IMR-90 (cell line): ENCODE measurements at regions not wholly inside any gene's neighbourhood (a gene's known extent, or its start where the extent isn't known, plus 50 kb on each side); places are given as distances from the start of the nearest gene placed in this dataset.

Experiments used
- ATAC-seq: fragments of 200-7000 bp; cut with Tn5 transposase; 2 replicates; pipeline ENCODE4 v1.9.1; 2020; ENCODE audit warnings: low read depth, mild to moderate bottlenecking, moderate library complexity
- BruUV-seq: library from RNA; stranded (reverse); fragments of 400-500 nt; replicated peaks from 2 replicates; lab custom pipeline; 2021; lab: Mats Ljungman, UMichigan
- CTCF ChIA-PET: fragments of 300-600 bp; formaldehyde crosslinking; extraction: SDS; loops from one replicate; lab custom pipeline; 2021; ENCODE audit warnings: antibody characterized with exemption; lab: Yijun Ruan, JAX
- POLR2A ChIA-PET: fragments of 300-600 bp; sonication (Branson Sonifier 250); formaldehyde crosslinking; loops from one replicate; lab custom pipeline; 2022; ENCODE audit warnings: antibody characterized with exemption; ENCODE audit not compliant: unreplicated experiment; lab: Charles Lee
- DNase-seq: peaks from one replicate; pipeline ENCODE4 v3.0.0; 2013
- H2AFZ ChIP-seq: replicated peaks from 2 replicates; pipeline ENCODE3; 2013; ENCODE audit warnings: low read length, mild to moderate bottlenecking; ENCODE audit not compliant: poor library complexity
- H2AK5ac ChIP-seq: 2 replicates; pipeline ENCODE4 v1.6.1; 2013; ENCODE audit warnings: low read depth, low read length, inconsistent platforms
- H2AK9ac ChIP-seq: replicated peaks from 2 replicates; pipeline ENCODE3; 2013; ENCODE audit warnings: mild to moderate bottlenecking, low read depth, low read length, moderate library complexity; ENCODE audit not compliant: poor library complexity
- H2BK120ac ChIP-seq: 2 replicates; pipeline ENCODE4 v1.6.1; 2013; ENCODE audit warnings: low read depth, low read length, inconsistent platforms
- H2BK15ac ChIP-seq: 3 replicates; pipeline ENCODE4 v1.6.1; 2013; ENCODE audit warnings: low read depth, low read length, inconsistent platforms
- H2BK20ac ChIP-seq: 2 replicates; pipeline ENCODE4 v1.6.1; 2013; ENCODE audit warnings: low read depth, mild to moderate bottlenecking, inconsistent platforms, low read length, moderate library complexity
- H2BK5ac ChIP-seq: 2 replicates; pipeline ENCODE4 v1.6.1; 2013; ENCODE audit warnings: mild to moderate bottlenecking, low read depth, low read length, inconsistent platforms; ENCODE audit not compliant: poor library complexity, severe bottlenecking
- H3K14ac ChIP-seq: replicated peaks from 2 replicates; pipeline ENCODE4 v1.6.1; 2013; ENCODE audit warnings: low read depth, low read length, inconsistent platforms
- H3K18ac ChIP-seq: 2 replicates; pipeline ENCODE4 v1.6.1; 2013; ENCODE audit warnings: low read depth, low read length, control low read depth
- H3K23ac ChIP-seq: 2 replicates; pipeline ENCODE4 v1.6.1; 2013; ENCODE audit warnings: low read depth, low read length, inconsistent platforms
- H3K27ac ChIP-seq: 2 replicates; pipeline ENCODE4 v1.5.1; 2013; ENCODE audit warnings: mild to moderate bottlenecking, control low read depth, low read length; ENCODE audit not compliant: insufficient read depth
- H3K27me3 ChIP-seq: 2 replicates; pipeline ENCODE4 v1.6.1; 2013; ENCODE audit warnings: low read length; ENCODE audit not compliant: control insufficient read depth, insufficient read depth
- H3K36me3 ChIP-seq: 2 replicates; pipeline ENCODE4 v1.6.1; 2013; ENCODE audit warnings: low read length, mixed read lengths; ENCODE audit not compliant: control insufficient read depth, insufficient read depth
- H3K4ac ChIP-seq: 2 replicates; pipeline ENCODE4 v1.6.1; 2013; ENCODE audit warnings: low read depth, low read length, inconsistent platforms
- H3K4me1 ChIP-seq: 2 replicates; pipeline ENCODE4 v1.6.1; 2013; ENCODE audit warnings: low read length, mixed read lengths; ENCODE audit not compliant: control insufficient read depth, insufficient read depth
- H3K4me2 ChIP-seq: 2 replicates; pipeline ENCODE4 v1.6.1; 2013; ENCODE audit warnings: low read depth, mild to moderate bottlenecking, control low read depth, low read length, moderate library complexity
- H3K4me3 ChIP-seq: 2 replicates; pipeline ENCODE4 v1.5.1; 2013; ENCODE audit warnings: low read depth, mild to moderate bottlenecking, control low read depth, low read length, moderate library complexity; ENCODE audit not compliant: insufficient read depth
- H3K56ac ChIP-seq: 2 replicates; pipeline ENCODE4 v1.6.1; 2013; ENCODE audit warnings: low read length, inconsistent platforms; ENCODE audit not compliant: insufficient read depth; ENCODE audit errors: extremely low read depth
- H3K79me1 ChIP-seq, 2 experiments: 2 replicates each; pipeline ENCODE4 v1.6.1; 2013; ENCODE audit warnings: low read length in 2 of 2, inconsistent platforms in 1 of 2, low read depth in 1 of 2
- H3K9ac ChIP-seq: 2 replicates; pipeline ENCODE4 v1.6.1; 2013; ENCODE audit warnings: low read depth, low read length, control low read depth
- H3K9me1 ChIP-seq: 2 replicates; pipeline ENCODE4 v1.6.1; 2013; ENCODE audit warnings: low read length, inconsistent platforms; ENCODE audit not compliant: insufficient read depth
- H3K9me3 ChIP-seq: 2 replicates; pipeline ENCODE4 v1.6.1; 2013; ENCODE audit warnings: low read length; ENCODE audit not compliant: control insufficient read depth, insufficient read depth
- H4K20me1 ChIP-seq: 2 replicates; pipeline ENCODE4 v1.6.1; 2013; ENCODE audit warnings: low read length, inconsistent platforms; ENCODE audit not compliant: insufficient read depth
- H4K5ac ChIP-seq: 2 replicates; pipeline ENCODE4 v1.6.1; 2013; ENCODE audit warnings: mild to moderate bottlenecking, low read depth, low read length, control low read depth
- H4K8ac ChIP-seq, 2 experiments: 2 replicates each; pipeline ENCODE4 v1.6.1; 2013; ENCODE audit warnings: low read depth in 2 of 2, low read length in 2 of 2, control low read depth in 1 of 2, inconsistent platforms in 1 of 2
- H4K91ac ChIP-seq: 2 replicates; pipeline ENCODE4 v1.6.1; 2013; ENCODE audit warnings: low read depth, low read length, inconsistent platforms; ENCODE audit not compliant: insufficient read depth
- BHLHE40 ChIP-seq: fragments of 150-350 bp; IDR thresholded peaks from 2 replicates; pipeline ENCODE4 v1.6.1; 2016; ENCODE audit warnings: mild to moderate bottlenecking, low read depth, low read length
- CHD1 ChIP-seq: IDR thresholded peaks from 2 replicates; pipeline ENCODE4 v1.6.1; 2012; ENCODE audit warnings: low read depth, low read length, improper control_type of control experiment
- CTCF ChIP-seq: conservative IDR thresholded peaks from 2 replicates; pipeline ENCODE4 v1.5.1; 2012; ENCODE audit warnings: mild to moderate bottlenecking, low read depth, low read length, improper control_type of control experiment
- FOS ChIP-seq: fragments of 150-350 bp; IDR thresholded peaks from 2 replicates; pipeline ENCODE4 v1.6.1; 2016; ENCODE audit warnings: low read depth, low read length
- MAFK ChIP-seq: IDR thresholded peaks from 2 replicates; pipeline ENCODE4 v1.6.1; 2012; ENCODE audit warnings: low read depth, low read length, improper control_type of control experiment
- MAZ ChIP-seq: IDR thresholded peaks from 2 replicates; pipeline ENCODE4 v1.6.1; 2012; ENCODE audit warnings: low read depth, mild to moderate bottlenecking, low read length, improper control_type of control experiment, moderate library complexity, borderline replicate concordance
- MXI1 ChIP-seq: IDR thresholded peaks from 2 replicates; pipeline ENCODE4 v1.6.1; 2012; ENCODE audit warnings: low read depth, mild to moderate bottlenecking, low read length, moderate library complexity, borderline replicate concordance
- NFE2L2 ChIP-seq: fragments of 150-350 bp; IDR thresholded peaks from 2 replicates; pipeline ENCODE4 v1.6.1; 2016; ENCODE audit warnings: low read depth, mild to moderate bottlenecking, low read length
- POLR2A ChIP-seq: IDR thresholded peaks from 2 replicates; pipeline ENCODE4 v1.6.1; 2012; ENCODE audit warnings: mild to moderate bottlenecking, low read depth, low read length
- RAD21 ChIP-seq: IDR thresholded peaks from 2 replicates; pipeline ENCODE4 v1.6.1; 2012; ENCODE audit warnings: low read length, improper control_type of control experiment
- RCOR1 ChIP-seq: IDR thresholded peaks from 2 replicates; pipeline ENCODE4 v1.6.1; 2012; ENCODE audit warnings: mild to moderate bottlenecking, low read length, improper control_type of control experiment; ENCODE audit not compliant: insufficient replicate concordance
- RFX5 ChIP-seq: IDR thresholded peaks from 2 replicates; pipeline ENCODE4 v1.8.0; 2012; ENCODE audit warnings: low read depth, mild to moderate bottlenecking, low read length, moderate library complexity
- SMC3 ChIP-seq: fragments of 150-350 bp; IDR thresholded peaks from 2 replicates; pipeline ENCODE4 v1.6.1; 2016; ENCODE audit warnings: low read depth, mild to moderate bottlenecking, antibody characterized with exemption, low read length, moderate library complexity
- WGBS, 2 experiments: methylation state at CpG; one replicate each; pipeline versions ENCODE4 v1.1.5 to v1.1.7; 2013; ENCODE audit warnings: missing lambda C conversion rate in 2 of 2; ENCODE audit not compliant: insufficient read length in 1 of 2; ENCODE audit errors: extremely low coverage in 2 of 2; 5-methylcytosine and 5-hydroxymethylcytosine counted together
- dilution Hi-C: fragments of 300-500 bp; cut with HindIII; formaldehyde crosslinking; loops from one replicate; pipeline ENCODE4 v1.14.3; 2018; ENCODE audit warnings: low sequenced_read_pairs; ENCODE audit not compliant: unreplicated experiment
- in situ Hi-C: fragments of 300-500 bp; cut with MboI; formaldehyde crosslinking; loops from 3 replicates; pipeline ENCODE4 v1.14.3; 2019; ENCODE audit warnings: low sequenced_read_pairs, inconsistent platforms, mixed read lengths
- intact Hi-C: fragments of 100-400 bp; cut with micrococcal nuclease; formaldehyde crosslinking; loops from 2 replicates; pipeline ENCODE4 v1.10.0; 2022

- ChIA-PET POLR2A (no interaction called here), CTCF (no interaction called here)
- H2BK20ac ChIP-seq: no peak overlapping the region
- H2BK5ac ChIP-seq: no peak overlapping the region
- H3K9ac ChIP-seq: no peak overlapping the region
- no CpG with 5 or more reads among the region's 13 CpGs for WGBS, 2 experiments
- H3K27ac ChIP-seq: no peak overlapping the region
- TF ChIP-seq RFX5 (no peak), POLR2A (no peak), RAD21 (no peak), BHLHE40 (no peak), NFE2L2 (no peak), FOS (no peak), RCOR1 (no peak), SMC3 (no peak), MAFK (no peak), CHD1 (no peak), MXI1 (no peak), MAZ (no peak), CTCF (no peak)
- H3K9me1 ChIP-seq: no peaks in the 10 kb centered on the region
- H3K4me3 ChIP-seq: no peak overlapping the region
- no peak overlapping the region for H3K56ac ChIP-seq
- H3K9me3 ChIP-seq: no peaks in the 10 kb centered on the region
- no peak overlapping the region for H2AK9ac ChIP-seq
- no peak for ATAC-seq
- H3K79me1 ChIP-seq: no peaks in the 10 kb centered on the region
- dilution Hi-C loops (no loop called here), intact Hi-C loops (no loop called here), in situ Hi-C loops (no loop called here)
- no peaks in the 10 kb centered on the region for H3K36me3 ChIP-seq
- no peak overlapping the region for H2AK5ac ChIP-seq
- H2BK120ac ChIP-seq: no peak overlapping the region
- H4K5ac ChIP-seq: no peak overlapping the region
- no peak overlapping the region for H4K8ac ChIP-seq
- H4K91ac ChIP-seq: no peak overlapping the region
- no TSS peak for BruUV-seq
- H3K23ac ChIP-seq: no peak overlapping the region
- no peak overlapping the region for H2BK15ac ChIP-seq
- no peak overlapping the region for H3K4ac ChIP-seq
- no peak overlapping the region for H2AFZ ChIP-seq
- no peaks in the 10 kb centered on the region for H3K27me3 ChIP-seq
- H3K4me1 ChIP-seq: no peaks in the 10 kb centered on the region
- no peak for DNase-seq
- no peak overlapping the region for H3K18ac ChIP-seq
- no peak overlapping the region for H3K14ac ChIP-seq
- H3K4me2 ChIP-seq: no peak overlapping the region
- no peaks in the 10 kb centered on the region for H4K20me1 ChIP-seq
Observed at GRCh38 chr1:220409771-220410595, 118.0 kb upstream of the MARK1 start.
